AG04449 (cell line): ENCODE measurements at regions not wholly inside any gene's neighbourhood (a gene's known extent, or its start where the extent isn't known, plus 50 kb on each side); places are given as distances from the start of the nearest gene placed in this dataset.

Source experiments
- CTCF ChIA-PET: fragments of 350-600 bp; formaldehyde crosslinking; extraction: SDS; loops from one replicate; lab custom pipeline; 2021; ENCODE audit warnings: antibody characterized with exemption; lab: Yijun Ruan, JAX
- POLR2A ChIA-PET: fragments of 400-600, 350-600 bp; formaldehyde crosslinking; extraction: SDS; loops from one replicate; lab custom pipeline; 2020; ENCODE audit warnings: antibody characterized with exemption, inconsistent platforms; lab: Yijun Ruan, JAX
- DNase-seq: peaks from one replicate; pipeline ENCODE4 v3.0.0-alpha.2; 2010; ENCODE audit warnings: low read depth, low spot score
- H3K4me3 ChIP-seq: 2 replicates; pipeline ENCODE4 v1.5.1; 2011; ENCODE audit warnings: low read depth, mild to moderate bottlenecking, control low read depth, low read length
- CTCF ChIP-seq: IDR thresholded peaks from one replicate; pipeline ENCODE4 v1.5.1; 2011; ENCODE audit warnings: mild to moderate bottlenecking, moderate library complexity, low read length, control low read depth, inconsistent platforms; ENCODE audit not compliant: insufficient read depth; ENCODE audit errors: missing control alignments

- H3K4me3 ChIP-seq = no peak overlapping the region
- no peak for TF ChIP-seq CTCF
- no peak for DNase-seq
- CTCF ChIA-PET = interaction anchor here (1.9 kb wide), 1 partner anchor 10 kb away, joined by 8 read pairs; no protein-coding TSS in a partner anchor
- POLR2A ChIA-PET = no interaction called here
Observed at GRCh38 chr4:111013846-111014245, 391.0 kb upstream of the PITX2 start.

- ChIA-PET POLR2A (no interaction called here), CTCF (interaction anchor here (1.9 kb wide), 1 partner anchor 11 kb away, joined by 8 read pairs; no protein-coding TSS in a partner anchor)
- TF ChIP-seq CTCF = no peak
- no peak for DNase-seq
- no peak overlapping the region for H3K4me3 ChIP-seq
Observed at GRCh38 chr4:111014537-111014936, 391.7 kb upstream of the PITX2 start.

- no peak for TF ChIP-seq CTCF
- ChIA-PET POLR2A (no interaction called here), CTCF (no interaction called here)
- H3K4me3 ChIP-seq = no peak overlapping the region
- DNase-seq = no peak
Observed at GRCh38 chr4:111016416-111016815, 393.5 kb upstream of the PITX2 start.

GRCh38 chr4:111018216-111018615 lies 395.3 kb upstream of the PITX2 start:
- no peak for TF ChIP-seq CTCF
- POLR2A ChIA-PET = no interaction called here
- H3K4me3 ChIP-seq = no peak overlapping the region
- DNase-seq = no peak
- CTCF ChIA-PET = no interaction called here

GRCh38 chr4:111020476-111020875 lies 397.6 kb upstream of the PITX2 start:
- TF ChIP-seq CTCF = no peak
- ChIA-PET POLR2A (no interaction called here), CTCF (no interaction called here)
- no peak overlapping the region for H3K4me3 ChIP-seq
- no peak for DNase-seq

- CTCF ChIA-PET = interaction anchor here (1.3 kb wide), 1 partner anchor 435 kb away, joined by 3 read pairs; no protein-coding TSS in a partner anchor
- POLR2A ChIA-PET = no interaction called here
- no peak overlapping the region for H3K4me3 ChIP-seq
- no peak for DNase-seq
- TF ChIP-seq CTCF = no peak
Observed at GRCh38 chr4:111020961-111021360, 398.1 kb upstream of the PITX2 start.
